HG03571 (cell line): ENCODE measurements at regions not wholly inside any gene's neighbourhood (a gene's known extent, or its start where the extent isn't known, plus 50 kb on each side); places are given as distances from the start of the nearest gene placed in this dataset.
"Not testable (repeated sequence)": the region's sequence is repeated elsewhere in the genome, so short reads cannot be mapped to it uniquely, and the experiment has no call there.

Experiments used
- ATAC-seq: cut with Tn5 transposase; IDR thresholded peaks from one replicate; pipeline ENCODE4 v1.9.1; 2021; ENCODE audit not compliant: unreplicated experiment

GRCh38 chr3:38966811-38967692 lies 84.7 kb downstream of the SCN11A start:
- no peak for ATAC-seq

DNA sequence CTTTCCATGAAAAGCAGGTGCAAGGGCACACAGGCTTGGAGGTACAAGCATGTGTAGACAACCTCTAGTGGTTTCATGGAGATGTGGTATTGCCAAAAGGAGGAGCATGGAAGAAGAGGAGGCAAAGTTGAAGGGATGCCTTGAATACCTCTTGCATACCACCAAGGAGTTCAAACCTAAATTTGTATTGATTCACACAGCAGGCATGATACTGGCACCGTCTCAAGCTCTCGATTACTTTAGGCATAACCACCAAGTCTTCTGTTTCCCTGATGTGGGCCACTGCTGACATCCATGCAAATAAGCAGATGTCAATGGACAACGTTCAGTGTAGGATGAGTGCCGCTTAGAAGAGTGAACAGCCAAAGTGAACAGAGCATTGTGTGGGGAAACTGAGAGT lies 87.1 kb downstream of the SCN11A start:
- no peak for ATAC-seq

DNA sequence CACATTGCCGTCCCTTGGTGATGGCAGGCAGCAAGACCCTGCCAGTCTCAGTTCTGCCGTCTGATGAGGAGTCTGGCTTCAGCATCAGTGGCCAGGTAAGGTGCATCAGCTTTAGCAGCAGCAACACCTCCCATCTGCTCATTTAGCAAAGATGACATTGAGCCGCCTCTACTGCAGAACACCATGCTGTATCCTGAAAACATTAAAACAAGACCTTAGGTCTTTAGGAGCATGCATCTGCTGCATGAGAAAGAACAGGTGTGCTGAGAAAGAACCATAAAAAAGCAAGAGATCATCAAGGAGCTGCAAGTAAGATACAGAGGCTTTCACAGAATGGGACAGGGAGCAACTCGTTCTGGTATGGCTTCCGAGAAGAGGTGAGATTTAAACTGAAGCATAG lies 87.5 kb downstream of the SCN11A start:
- no peak for ATAC-seq

DNA sequence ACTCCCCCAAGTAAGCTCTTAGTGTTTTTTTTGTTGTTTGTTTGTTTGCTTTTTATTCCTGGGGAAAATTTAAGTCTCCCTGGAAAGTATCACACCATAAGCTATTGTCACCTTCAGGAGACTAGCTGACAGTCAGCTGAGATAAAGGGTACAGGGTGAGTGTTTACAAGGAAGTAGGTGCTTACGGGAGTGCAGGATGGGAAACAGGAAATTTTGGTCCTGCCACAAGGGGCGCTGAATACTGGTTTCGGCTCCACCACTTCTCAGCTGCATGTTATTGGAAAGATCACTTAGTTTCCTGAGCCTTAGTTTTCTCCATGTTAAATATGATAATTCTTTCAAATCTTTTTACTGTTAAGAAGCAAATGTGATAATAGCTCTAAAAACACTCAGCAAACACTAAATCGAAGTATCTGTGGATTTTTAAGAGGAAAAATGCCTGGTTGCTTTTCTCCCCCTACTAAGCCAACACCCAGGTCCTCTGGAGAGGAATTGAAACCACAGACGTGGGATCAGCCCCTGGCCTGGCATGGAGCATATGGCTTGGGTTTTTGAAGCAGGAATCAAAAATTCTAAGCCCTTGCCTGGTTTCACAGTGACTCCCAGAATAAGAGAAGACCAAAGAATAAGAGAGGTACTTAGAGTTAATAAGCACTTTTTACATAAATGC lies 90.7 kb downstream of the SCN11A start:
- no peak for ATAC-seq

GRCh38 chr3:38960042-38960622 lies 91.6 kb downstream of the SCN11A start:
- ATAC-seq, result no peak

- ATAC-seq, result no peak
Measured at GRCh38 chr3:38958026-38958720, 93.6 kb downstream of the SCN11A start.

GRCh38 chr3:38957296-38957695 lies 94.4 kb downstream of the SCN11A start:
- no peak for ATAC-seq

DNA sequence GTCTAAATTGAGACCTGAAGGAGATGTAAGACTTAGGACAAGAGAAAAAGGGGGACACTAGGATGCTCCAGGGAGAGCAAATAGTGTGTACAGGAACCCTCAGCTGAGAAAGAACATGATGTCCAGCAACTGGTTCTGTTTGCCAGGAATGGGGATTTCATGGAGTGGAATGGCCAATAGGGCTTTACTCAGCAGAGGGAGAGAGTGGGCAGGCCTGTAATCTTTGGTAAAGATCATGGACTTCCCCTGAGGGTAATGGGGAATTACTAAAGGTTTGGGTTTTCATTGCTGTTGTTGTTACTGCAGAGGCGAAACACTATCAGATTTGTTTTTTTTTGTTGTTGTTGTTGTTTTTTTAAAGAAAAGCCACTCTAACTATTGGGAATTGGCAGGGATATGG lies 99.0 kb downstream of the SCN11A start:
- ATAC-seq, result no peak

- ATAC-seq, result not testable (repeated sequence)
Measured at GRCh38 chr3:38951167-38951566, 100.6 kb downstream of the SCN11A start.

GRCh38 chr3:38950581-38950980 lies 101.2 kb downstream of the SCN11A start:
- ATAC-seq, result no peak

DNA sequence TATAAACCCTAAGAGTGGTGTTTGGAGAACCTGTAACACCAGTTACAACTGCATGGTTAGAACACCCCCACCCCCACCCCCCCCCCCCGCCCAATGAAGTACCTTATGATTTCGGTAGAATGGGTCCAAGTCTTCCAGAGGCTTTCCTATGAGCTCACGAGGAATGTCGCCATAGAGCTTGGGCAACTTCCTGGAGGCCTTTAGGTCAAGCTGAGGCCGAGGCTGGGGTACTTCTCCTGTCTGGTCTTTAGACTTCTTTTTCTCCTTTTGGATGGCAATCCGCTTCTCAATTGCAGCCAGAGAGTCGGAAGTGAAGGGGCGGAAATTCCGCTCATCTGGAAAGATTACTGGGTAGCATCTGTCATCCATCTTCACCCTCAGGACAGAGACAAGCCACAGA lies 101.8 kb downstream of the SCN11A start:
- ATAC-seq, result no peak

GRCh38 chr3:38940394-38940793 lies 111.3 kb downstream of the SCN11A start:
- no peak for ATAC-seq

DNA sequence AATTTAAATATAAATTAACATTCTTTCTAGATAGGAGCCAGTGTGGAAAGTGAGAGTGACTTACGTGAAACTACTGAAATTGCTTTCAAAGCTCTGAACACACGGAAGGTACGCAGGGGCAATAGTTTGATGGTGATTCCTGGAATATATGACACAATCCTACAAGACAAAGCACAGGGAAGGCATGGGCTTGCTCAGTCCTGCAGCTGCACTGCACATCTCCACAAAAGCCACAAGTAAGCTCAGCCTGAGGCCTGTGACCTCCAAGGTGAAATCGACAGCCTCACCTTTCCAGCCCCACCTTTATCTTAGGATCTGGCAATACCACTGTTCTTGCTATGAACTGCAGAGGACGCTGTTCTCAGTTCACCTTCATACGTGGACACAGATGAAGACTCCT lies 109.3 kb upstream of the SCN10A start:
- ATAC-seq, result no peak

GRCh38 chr3:38916706-38917105 lies 100.7 kb upstream of the SCN10A start:
- ATAC-seq, result no peak

- no peak for ATAC-seq
Measured at GRCh38 chr3:38907426-38907825, 91.4 kb upstream of the SCN10A start.

GRCh38 chr3:38890426-38890825 lies 74.4 kb upstream of the SCN10A start:
- ATAC-seq, result no peak

GRCh38 chr3:38878646-38879045 lies 62.6 kb upstream of the SCN10A start:
- no peak for ATAC-seq
